OCI-LY1 (cell line): ENCODE measurements at regions not wholly inside any gene's neighbourhood (a gene's known extent, or its start where the extent isn't known, plus 50 kb on each side); places are given as distances from the start of the nearest gene placed in this dataset.

Experiments used
- EZH2 ChIP-seq: fragments of 200-600 bp; sonication (generic), shearing (Covaris generic); IDR thresholded peaks from 2 replicates; pipeline ENCODE4 v1.8.0; 2017; ENCODE audit warnings: borderline replicate concordance, mixed run types, mild to moderate bottlenecking, antibody characterized with exemption, low read length, moderate library complexity, mixed read lengths
- TF ChIP-seq, protein P1 (sequence below): fragments of 200-600 bp; sonication (generic), shearing (Covaris generic); IDR thresholded peaks from 2 replicates; pipeline ENCODE4 v1.5.1; 2017; ENCODE audit warnings: mild to moderate bottlenecking, antibody characterized with exemption, low read length, moderate library complexity, mixed read lengths

- TF ChIP-seq, protein P1, sequence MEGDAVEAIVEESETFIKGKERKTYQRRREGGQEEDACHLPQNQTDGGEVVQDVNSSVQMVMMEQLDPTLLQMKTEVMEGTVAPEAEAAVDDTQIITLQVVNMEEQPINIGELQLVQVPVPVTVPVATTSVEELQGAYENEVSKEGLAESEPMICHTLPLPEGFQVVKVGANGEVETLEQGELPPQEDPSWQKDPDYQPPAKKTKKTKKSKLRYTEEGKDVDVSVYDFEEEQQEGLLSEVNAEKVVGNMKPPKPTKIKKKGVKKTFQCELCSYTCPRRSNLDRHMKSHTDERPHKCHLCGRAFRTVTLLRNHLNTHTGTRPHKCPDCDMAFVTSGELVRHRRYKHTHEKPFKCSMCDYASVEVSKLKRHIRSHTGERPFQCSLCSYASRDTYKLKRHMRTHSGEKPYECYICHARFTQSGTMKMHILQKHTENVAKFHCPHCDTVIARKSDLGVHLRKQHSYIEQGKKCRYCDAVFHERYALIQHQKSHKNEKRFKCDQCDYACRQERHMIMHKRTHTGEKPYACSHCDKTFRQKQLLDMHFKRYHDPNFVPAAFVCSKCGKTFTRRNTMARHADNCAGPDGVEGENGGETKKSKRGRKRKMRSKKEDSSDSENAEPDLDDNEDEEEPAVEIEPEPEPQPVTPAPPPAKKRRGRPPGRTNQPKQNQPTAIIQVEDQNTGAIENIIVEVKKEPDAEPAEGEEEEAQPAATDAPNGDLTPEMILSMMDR, result no peak
- TF ChIP-seq EZH2, result no peak
These were observed 79.1 kb downstream of the RHCG start for GRCh38 chr15:89417206-89417725.
